ENCODE measurements at regions not wholly inside any gene's neighbourhood (a gene's known extent, or its start where the extent isn't known, plus 50 kb on each side); places are given as distances from the start of the nearest gene placed in this dataset.

- H3K4me1 Mint-ChIP-seq (ENCODE audit: unreplicated experiment), result no peaks in the 10 kb centered on the region
- H3K9me3 Mint-ChIP-seq (ENCODE audit: unreplicated experiment), result no peaks in the 10 kb centered on the region
- no peak overlapping the region for H3K27ac Mint-ChIP-seq (ENCODE audit: unreplicated experiment)
- no peak overlapping the region for H3K4me3 Mint-ChIP-seq (ENCODE audit: unreplicated experiment)
- no peaks in the 10 kb centered on the region for H3K27me3 Mint-ChIP-seq (ENCODE audit: unreplicated experiment)
- no peak for TF ChIP-seq CTCF (IDR thresholded peaks at IDR 0.05; ENCODE audit: unreplicated experiment)
- no peak for DNase-seq (ENCODE audit: low spot score)
- no peaks in the 10 kb centered on the region for H3K36me3 Mint-ChIP-seq (ENCODE audit: low read depth, unreplicated experiment)
Measured at GRCh38 chr11:38302564-38302963, 1704.5 kb upstream of the RAG2 start.

- TF ChIP-seq CTCF (IDR thresholded peaks at IDR 0.05; ENCODE audit: unreplicated experiment), result no peak
- Mint-ChIP-seq H3K27ac (ENCODE audit: unreplicated experiment) (no peak overlapping the region), H3K4me1 (ENCODE audit: unreplicated experiment) (no peaks in the 10 kb centered on the region), H3K27me3 (ENCODE audit: unreplicated experiment) (no peaks in the 10 kb centered on the region), H3K9me3 (ENCODE audit: unreplicated experiment) (no peaks in the 10 kb centered on the region), H3K4me3 (ENCODE audit: unreplicated experiment) (no peak overlapping the region), H3K36me3 (ENCODE audit: low read depth, unreplicated experiment) (no peaks in the 10 kb centered on the region)
- DNase-seq (ENCODE audit: low spot score), result no peak
Measured at GRCh38 chr11:38300570-38300969, 1702.5 kb upstream of the RAG2 start.

- Mint-ChIP-seq H3K36me3 (ENCODE audit: low read depth, unreplicated experiment) (no peaks in the 10 kb centered on the region), H3K9me3 (ENCODE audit: unreplicated experiment) (no peaks in the 10 kb centered on the region), H3K27me3 (ENCODE audit: unreplicated experiment) (peaks cover 3% of the 10 kb centered on the region), H3K27ac (ENCODE audit: unreplicated experiment) (no peak overlapping the region), H3K4me3 (ENCODE audit: unreplicated experiment) (no peak overlapping the region), H3K4me1 (ENCODE audit: unreplicated experiment) (no peaks in the 10 kb centered on the region)
- no peak for TF ChIP-seq CTCF (IDR thresholded peaks at IDR 0.05; ENCODE audit: unreplicated experiment)
- DNase-seq (ENCODE audit: low spot score), result no peak
Measured at GRCh38 chr11:38296211-38296776, 1698.3 kb upstream of the RAG2 start.

GRCh38 chr11:38282718-38283117 lies 1684.7 kb upstream of the RAG2 start:
- no peak for DNase-seq (ENCODE audit: low spot score)
- no peak overlapping the region for H3K4me3 Mint-ChIP-seq (ENCODE audit: unreplicated experiment)
- H3K36me3 Mint-ChIP-seq (ENCODE audit: low read depth, unreplicated experiment), result no peaks in the 10 kb centered on the region
- TF ChIP-seq CTCF (IDR thresholded peaks at IDR 0.05; ENCODE audit: unreplicated experiment), result no peak
- no peaks in the 10 kb centered on the region for H3K27me3 Mint-ChIP-seq (ENCODE audit: unreplicated experiment)
- no peaks in the 10 kb centered on the region for H3K9me3 Mint-ChIP-seq (ENCODE audit: unreplicated experiment)
- H3K27ac Mint-ChIP-seq (ENCODE audit: unreplicated experiment), result no peak overlapping the region
- H3K4me1 Mint-ChIP-seq (ENCODE audit: unreplicated experiment), result peaks cover 6% of the 10 kb centered on the region

GRCh38 chr11:38278457-38279141 lies 1680.6 kb upstream of the RAG2 start:
- H3K36me3 Mint-ChIP-seq (ENCODE audit: low read depth, unreplicated experiment), result no peaks in the 10 kb centered on the region
- peaks cover 4% of the 10 kb centered on the region for H3K9me3 Mint-ChIP-seq (ENCODE audit: unreplicated experiment)
- no peaks in the 10 kb centered on the region for H3K27me3 Mint-ChIP-seq (ENCODE audit: unreplicated experiment)
- no peak overlapping the region for H3K4me3 Mint-ChIP-seq (ENCODE audit: unreplicated experiment)
- H3K27ac Mint-ChIP-seq (ENCODE audit: unreplicated experiment), result no peak overlapping the region
- peaks cover 2% of the 10 kb centered on the region for H3K4me1 Mint-ChIP-seq (ENCODE audit: unreplicated experiment)
- DNase-seq (ENCODE audit: low spot score), result no peak
- no peak for TF ChIP-seq CTCF (IDR thresholded peaks at IDR 0.05; ENCODE audit: unreplicated experiment)
